ENCODE measurements at regions not wholly inside any gene's neighbourhood (a gene's known extent, or its start where the extent isn't known, plus 50 kb on each side); places are given as distances from the start of the nearest gene placed in this dataset.
"Not testable (repeated sequence)": the region's sequence is repeated elsewhere in the genome, so short reads cannot be mapped to it uniquely, and the experiment has no call there.

GRCh38 chr2:19098467-19099160 is 259.8 kb downstream of the OSR1 start:
- no peak for DNase-seq

- not testable (repeated sequence) for DNase-seq
Measured at GRCh38 chr2:19089476-19089875, 268.9 kb downstream of the OSR1 start.

DNA sequence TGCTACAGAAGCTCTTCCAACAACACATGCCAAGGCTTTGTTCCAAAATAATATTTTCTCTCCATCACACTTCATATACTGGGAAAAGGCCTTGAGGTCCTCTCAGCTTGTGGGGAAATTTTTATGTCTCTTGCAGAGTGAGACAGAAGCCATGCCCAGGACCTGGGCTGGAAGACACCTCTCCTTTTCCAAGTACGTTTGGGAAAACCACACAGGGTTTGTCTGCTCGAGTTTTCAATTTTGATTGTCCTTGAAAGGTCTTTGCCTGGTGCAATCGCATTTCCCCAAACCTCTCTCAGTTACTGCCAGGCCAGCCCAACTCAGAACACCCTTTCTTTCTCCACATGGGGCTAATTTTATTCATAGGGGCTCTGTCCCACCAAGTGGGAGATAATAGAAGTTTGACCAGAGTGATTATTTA is 272.2 kb downstream of the OSR1 start:
- peak; percentile 11 for DNase-seq

DNA sequence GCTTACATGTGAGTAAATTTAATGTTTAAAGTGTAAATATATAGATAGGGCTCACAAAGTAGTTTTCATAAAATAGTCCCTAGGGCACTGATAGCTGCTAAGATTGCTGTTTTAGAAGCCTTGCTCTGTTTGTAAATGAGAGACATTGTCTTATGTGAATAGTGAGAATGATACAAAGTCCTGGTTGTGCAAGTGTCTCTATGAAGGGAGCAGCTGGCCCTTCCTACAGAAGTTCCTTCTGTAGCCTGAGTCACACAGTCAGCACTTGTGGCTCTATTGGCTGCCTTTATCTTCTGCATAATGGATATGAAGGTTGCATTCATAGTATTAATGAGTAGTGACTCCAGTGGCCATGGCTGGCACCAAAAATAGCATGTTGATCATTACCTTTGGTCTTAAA is 279.7 kb downstream of the OSR1 start:
- DNase-seq: no peak

- no peak for DNase-seq
Measured at GRCh38 chr2:19073522-19073921, 284.9 kb downstream of the OSR1 start.

- no peak for DNase-seq
Measured at GRCh38 chr2:19072161-19072560, 286.3 kb downstream of the OSR1 start.

- DNase-seq: no peak
Measured at GRCh38 chr2:19070886-19071285, 287.5 kb downstream of the OSR1 start.

- DNase-seq: no peak
Measured at GRCh38 chr2:19068206-19068605, 290.2 kb downstream of the OSR1 start.

GRCh38 chr2:19062370-19062769 is 296.1 kb downstream of the OSR1 start:
- DNase-seq: no peak

GRCh38 chr2:19059076-19059475 is 299.3 kb downstream of the OSR1 start:
- DNase-seq: no peak

GRCh38 chr2:19051203-19051831 is 307.1 kb downstream of the OSR1 start:
- DNase-seq: no peak

GRCh38 chr2:19050354-19050753 is 308.1 kb downstream of the OSR1 start:
- no peak for DNase-seq

DNA sequence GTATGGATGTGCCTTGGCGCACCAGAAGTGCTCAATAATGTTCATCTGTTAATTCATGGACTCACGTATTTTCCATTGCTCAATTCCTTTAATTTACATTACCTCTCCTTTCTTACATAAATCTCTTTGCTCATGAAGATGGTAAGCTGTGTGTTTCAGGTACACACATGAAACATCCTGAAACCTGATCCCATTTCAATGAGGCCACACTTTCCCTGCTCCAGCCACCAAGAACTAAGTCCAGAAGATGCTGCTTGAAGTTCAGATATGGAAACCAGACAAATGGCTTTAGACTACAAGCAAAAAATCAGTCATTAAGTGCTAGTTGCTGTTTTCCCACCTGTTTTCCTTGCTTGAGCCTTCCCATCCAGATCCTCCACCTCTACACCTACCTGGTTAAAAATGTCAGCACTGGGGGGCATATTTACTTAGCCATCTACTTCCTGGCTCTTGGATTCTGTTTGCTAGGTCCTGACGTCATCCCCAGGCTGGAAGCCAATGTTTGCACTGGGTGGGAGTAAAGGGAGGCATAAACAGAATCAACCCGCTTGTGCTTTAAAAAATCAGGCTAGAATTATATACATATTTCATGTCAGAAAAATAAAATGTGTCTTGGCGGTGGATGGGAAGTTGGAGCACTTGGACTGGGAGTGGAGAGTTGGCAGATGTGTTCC is 309.7 kb downstream of the OSR1 start:
- no peak for DNase-seq

- no peak for DNase-seq
Measured at GRCh38 chr2:19046986-19047780, 311.2 kb downstream of the OSR1 start.

GRCh38 chr2:19045151-19045550 is 313.3 kb downstream of the OSR1 start:
- no peak for DNase-seq

- no peak for DNase-seq
Measured at GRCh38 chr2:19043893-19044292, 314.5 kb downstream of the OSR1 start.

- no peak for DNase-seq
Measured at GRCh38 chr2:19041434-19042041, 316.9 kb downstream of the OSR1 start.

- DNase-seq: no peak
Measured at GRCh38 chr2:19038071-19039015, 320.1 kb downstream of the OSR1 start.

- DNase-seq: no peak
Measured at GRCh38 chr2:19036091-19036490, 322.3 kb downstream of the OSR1 start.

DNA sequence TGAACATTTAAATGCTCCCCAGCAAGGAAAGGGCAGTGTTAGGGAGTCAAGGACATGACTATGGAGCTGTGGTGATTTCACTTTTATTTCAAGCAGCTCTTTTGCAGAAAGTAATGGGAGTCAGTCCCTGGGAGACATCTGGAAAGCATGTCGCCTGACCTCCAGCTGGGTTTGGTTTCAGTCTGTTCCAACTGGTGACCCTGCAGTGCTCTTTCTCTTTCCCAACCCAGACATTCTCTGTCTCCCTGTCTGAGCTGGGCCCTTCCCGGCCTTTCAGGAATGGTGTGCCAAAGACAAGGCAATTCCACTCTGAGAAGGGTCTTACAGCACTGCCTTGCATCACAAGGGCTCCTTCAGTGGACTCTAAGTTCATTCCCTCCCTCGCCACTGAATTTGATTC is 323.2 kb downstream of the OSR1 start:
- no peak for DNase-seq

GRCh38 chr2:19033240-19033639 is 325.2 kb downstream of the OSR1 start:
- DNase-seq: no peak

All from skin of body (tissue), 1 donor.